Parathyroid adenoma (tissue), 2 donors: ENCODE measurements at regions not wholly inside any gene's neighbourhood (a gene's known extent, or its start where the extent isn't known, plus 50 kb on each side); places are given as distances from the start of the nearest gene placed in this dataset.
"Not testable (repeated sequence)": the region's sequence is repeated elsewhere in the genome, so short reads cannot be mapped to it uniquely, and the experiment has no call there.

ENCODE experiments used
- H2AFZ ChIP-seq: fragments of 300-600 bp; sonication (generic); one replicate; pipeline ENCODE4 v1.7.0; 2017; ENCODE audit warnings: antibody characterized with exemption, mild to moderate bottlenecking
- H3K27ac ChIP-seq: fragments of 300-600 bp; sonication (generic); one replicate; pipeline ENCODE4 v1.7.0; 2017
- H3K27me3 ChIP-seq: fragments of 300-600 bp; sonication (generic); one replicate; pipeline ENCODE4 v1.7.0; 2017; ENCODE audit warnings: low read length; ENCODE audit not compliant: control insufficient read depth, insufficient read depth
- H3K36me3 ChIP-seq: fragments of 300-600 bp; sonication (generic); one replicate; pipeline ENCODE4 v1.7.0; 2017; ENCODE audit warnings: low read length; ENCODE audit not compliant: control insufficient read depth, insufficient read depth
- H3K4me1 ChIP-seq: fragments of 300-600 bp; sonication (generic); one replicate; pipeline ENCODE4 v1.7.0; 2017; ENCODE audit warnings: control low read depth
- H3K4me2 ChIP-seq: fragments of 300-600 bp; sonication (generic); one replicate; pipeline ENCODE4 v1.7.0; 2017; ENCODE audit warnings: low read length
- H3K4me3 ChIP-seq: fragments of 300-600 bp; sonication (generic); one replicate; pipeline ENCODE4 v1.7.0; 2017; ENCODE audit warnings: low read depth, low read length
- H3K79me2 ChIP-seq: fragments of 300-600 bp; sonication (generic); one replicate; pipeline ENCODE4 v1.7.0; 2017; ENCODE audit warnings: control low read depth
- H3K9ac ChIP-seq: fragments of 300-600 bp; sonication (generic); one replicate; pipeline ENCODE4 v1.7.0; 2017; ENCODE audit warnings: mild to moderate bottlenecking
- H3K9me3 ChIP-seq: fragments of 300-600 bp; sonication (generic); one replicate; pipeline ENCODE4 v1.7.0; 2017; ENCODE audit warnings: low read length; ENCODE audit not compliant: control insufficient read depth
- CTCF ChIP-seq: fragments of 300-600 bp; sonication (generic); IDR thresholded peaks from one replicate; pipeline ENCODE4 v1.7.0; 2017; ENCODE audit warnings: antibody characterized with exemption, mild to moderate bottlenecking
- donor health status: primary hyperparathyroidism.

GRCh38 chr1:98286656-98287055, 365.8 kb upstream of the DPYD start:
- Histone ChIP-seq H2AFZ (no peak overlapping the region), H3K79me2 (no peaks in the 10 kb centered on the region), H3K36me3 (no peaks in the 10 kb centered on the region)

GRCh38 chr1:98285286-98285685, 364.5 kb upstream of the DPYD start:
- H2AFZ ChIP-seq, H3K36me3 ChIP-seq, H3K27me3 ChIP-seq, H3K9ac ChIP-seq, H3K4me3 ChIP-seq, H3K27ac ChIP-seq, H3K4me2 ChIP-seq, H3K9me3 ChIP-seq, H3K4me1 ChIP-seq, H3K79me2 ChIP-seq: not testable (repeated sequence)

More at GRCh38 chr1:98286656-98287055, 365.8 kb upstream of the DPYD start:
- no peak for TF ChIP-seq CTCF
- H3K9me3 ChIP-seq = no peaks in the 10 kb centered on the region
- no peak overlapping the region for H3K4me2 ChIP-seq
- H3K27ac ChIP-seq = no peak overlapping the region
- no peaks in the 10 kb centered on the region for H3K27me3 ChIP-seq
- no peak overlapping the region for H3K9ac ChIP-seq
- no peaks in the 10 kb centered on the region for H3K4me1 ChIP-seq
- H3K4me3 ChIP-seq = no peak overlapping the region

GRCh38 chr1:98280049-98280448, 359.2 kb upstream of the DPYD start:
- Histone ChIP-seq H3K9ac (no peak overlapping the region), H3K4me2 (no peak overlapping the region), H3K79me2 (no peaks in the 10 kb centered on the region), H2AFZ (no peak overlapping the region), H3K4me1 (no peaks in the 10 kb centered on the region), H3K9me3 (no peaks in the 10 kb centered on the region), H3K4me3 (no peak overlapping the region), H3K27ac (no peak overlapping the region), H3K36me3 (no peaks in the 10 kb centered on the region), H3K27me3 (no peaks in the 10 kb centered on the region)
- no peak for TF ChIP-seq CTCF

- no peak overlapping the region for H3K27ac ChIP-seq
- H3K36me3 ChIP-seq = no peaks in the 10 kb centered on the region
- no peaks in the 10 kb centered on the region for H3K79me2 ChIP-seq
- no peaks in the 10 kb centered on the region for H3K4me1 ChIP-seq
- H2AFZ ChIP-seq = no peak overlapping the region
- TF ChIP-seq CTCF = no peak
- H3K9me3 ChIP-seq = no peaks in the 10 kb centered on the region
- no peak overlapping the region for H3K9ac ChIP-seq
- H3K27me3 ChIP-seq = no peaks in the 10 kb centered on the region
- no peak overlapping the region for H3K4me2 ChIP-seq
- no peak overlapping the region for H3K4me3 ChIP-seq
Measured at GRCh38 chr1:98278055-98278454, 357.2 kb upstream of the DPYD start.

- no peak overlapping the region for H3K4me2 ChIP-seq
- H3K27me3 ChIP-seq = no peaks in the 10 kb centered on the region
- H3K36me3 ChIP-seq = no peaks in the 10 kb centered on the region
- H3K4me1 ChIP-seq = no peaks in the 10 kb centered on the region
- no peak for TF ChIP-seq CTCF
- no peak overlapping the region for H3K9ac ChIP-seq
- no peak overlapping the region for H3K27ac ChIP-seq
- no peak overlapping the region for H3K4me3 ChIP-seq
- no peaks in the 10 kb centered on the region for H3K9me3 ChIP-seq
- no peak overlapping the region for H2AFZ ChIP-seq
- H3K79me2 ChIP-seq = no peaks in the 10 kb centered on the region
Measured at GRCh38 chr1:98277118-98277517, 356.3 kb upstream of the DPYD start.
